GM19372 (cell line): ENCODE measurements at regions not wholly inside any gene's neighbourhood (a gene's known extent, or its start where the extent isn't known, plus 50 kb on each side); places are given as distances from the start of the nearest gene placed in this dataset.

ENCODE experiments used
- ATAC-seq: cut with Tn5 transposase; IDR thresholded peaks from one replicate; pipeline ENCODE4 v1.9.1; 2021; ENCODE audit warnings: mild to moderate bottlenecking, low read depth, moderate library complexity; ENCODE audit not compliant: unreplicated experiment

DNA sequence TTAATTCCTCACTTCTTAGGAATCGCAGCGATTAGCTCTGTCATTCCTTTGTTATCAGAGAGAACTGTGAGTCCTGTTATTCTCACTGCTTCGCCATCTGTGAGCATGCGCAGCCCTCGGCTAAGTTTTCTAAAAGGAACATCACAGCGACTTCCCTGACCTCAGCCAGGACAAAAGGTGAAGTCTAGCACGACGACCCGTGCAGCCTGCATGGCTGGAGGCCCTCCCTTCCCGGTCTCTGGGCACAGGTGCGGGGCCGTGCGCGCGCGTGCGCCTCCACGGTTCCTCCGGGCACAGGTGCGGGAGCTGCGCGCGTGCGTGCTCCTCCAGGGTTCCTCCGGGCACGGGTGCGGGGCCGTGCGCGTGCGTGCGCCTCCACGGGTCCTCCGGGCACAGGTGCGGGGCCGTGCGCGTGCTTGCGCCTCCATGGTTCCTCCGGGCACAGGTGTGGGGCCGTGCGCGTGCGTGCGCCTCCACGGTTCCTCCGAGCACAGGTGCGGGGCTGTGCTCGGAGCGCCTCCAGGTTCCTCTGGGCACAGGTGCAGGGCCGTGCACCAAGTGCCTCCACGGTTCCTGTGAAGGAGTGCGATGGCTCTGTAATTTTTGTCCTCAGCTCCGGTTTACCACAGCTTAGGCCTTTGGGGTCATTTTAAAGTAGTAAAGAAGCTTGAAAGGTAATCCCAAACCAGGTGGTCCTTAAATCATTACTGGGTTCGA is 212.3 kb downstream of the ERMARD start:
- ATAC-seq: no peak

DNA sequence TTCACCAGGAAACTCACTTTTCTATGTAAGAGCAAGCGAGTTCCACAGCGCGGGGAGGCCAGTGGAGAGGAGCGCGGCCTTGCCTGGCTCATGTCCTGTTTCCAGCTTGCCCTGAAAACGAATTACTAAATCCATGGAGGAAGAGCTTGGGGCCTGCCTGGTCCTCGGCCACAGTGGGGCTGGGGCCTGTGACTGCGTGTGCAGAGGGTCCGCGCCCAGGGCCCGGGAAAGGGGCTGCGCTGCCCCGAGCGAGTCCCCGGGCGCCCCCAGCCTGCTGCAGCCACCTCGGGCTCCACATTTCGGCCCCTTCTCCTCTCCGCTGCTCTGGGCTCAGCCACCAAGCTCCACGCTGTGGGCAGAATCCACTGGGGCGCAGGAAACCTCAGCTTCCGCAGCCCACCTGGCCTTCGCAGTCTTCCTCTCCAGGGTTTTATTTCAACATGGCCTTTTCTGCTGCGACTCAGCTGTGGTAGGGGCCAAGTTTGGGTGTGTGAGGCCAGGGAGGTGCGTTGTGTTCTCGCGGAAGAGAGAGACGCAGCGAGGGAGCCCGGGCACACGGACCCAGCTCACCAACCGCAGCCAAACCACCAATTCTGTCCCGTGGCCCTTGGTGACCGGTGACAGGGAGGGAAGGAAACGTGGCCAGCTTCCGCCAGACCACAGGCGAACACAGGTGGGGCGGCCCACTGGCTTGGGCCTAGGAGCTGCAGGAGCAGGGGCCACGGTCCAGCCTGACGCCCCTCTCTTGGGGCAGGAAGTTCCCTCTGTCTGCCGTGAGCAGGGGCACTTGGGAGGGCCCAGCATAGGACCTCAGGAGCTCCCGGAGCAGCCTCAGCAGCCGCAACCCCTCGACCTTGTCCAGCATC is 211.4 kb downstream of the ERMARD start:
- no peak for ATAC-seq

DNA sequence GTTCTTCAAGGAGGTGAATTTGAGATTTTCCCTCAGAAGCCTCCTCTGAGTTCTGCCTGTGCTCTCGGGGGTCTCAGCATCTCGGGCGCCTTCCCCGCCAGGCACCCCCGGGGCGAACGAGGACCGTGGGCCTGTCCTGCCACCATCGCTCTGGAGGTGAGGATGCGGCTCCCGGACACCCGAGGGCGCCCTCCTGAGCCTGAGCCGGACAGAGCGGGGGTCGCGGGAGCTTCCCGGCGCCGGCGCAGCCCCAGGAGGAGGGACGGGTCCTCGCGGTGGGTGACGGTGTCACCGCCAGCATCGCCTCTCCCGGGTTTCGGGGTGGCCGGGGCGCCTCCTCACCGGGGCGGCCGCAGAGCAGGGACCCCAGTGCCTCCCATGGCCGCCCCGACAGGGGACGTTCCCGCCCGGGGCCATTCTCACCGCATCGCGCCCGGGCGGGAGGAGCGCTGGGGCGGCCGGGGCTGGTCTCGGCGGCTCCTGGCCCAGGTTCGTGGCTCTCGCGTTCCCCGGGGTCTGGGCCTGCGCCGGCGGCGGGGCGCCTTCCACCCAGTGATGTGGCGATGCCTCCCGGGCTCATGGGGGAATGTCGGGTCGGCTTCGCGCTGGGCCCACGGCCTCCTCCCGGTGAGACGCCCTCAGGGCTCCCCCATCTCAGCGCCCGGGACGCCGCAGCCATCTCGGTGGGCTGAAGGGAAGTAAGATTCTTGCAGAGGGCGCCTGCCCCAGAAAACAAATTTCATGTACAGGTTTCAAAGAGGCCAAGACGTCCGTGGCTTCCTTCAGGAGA is 210.5 kb downstream of the ERMARD start:
- no peak for ATAC-seq

DNA sequence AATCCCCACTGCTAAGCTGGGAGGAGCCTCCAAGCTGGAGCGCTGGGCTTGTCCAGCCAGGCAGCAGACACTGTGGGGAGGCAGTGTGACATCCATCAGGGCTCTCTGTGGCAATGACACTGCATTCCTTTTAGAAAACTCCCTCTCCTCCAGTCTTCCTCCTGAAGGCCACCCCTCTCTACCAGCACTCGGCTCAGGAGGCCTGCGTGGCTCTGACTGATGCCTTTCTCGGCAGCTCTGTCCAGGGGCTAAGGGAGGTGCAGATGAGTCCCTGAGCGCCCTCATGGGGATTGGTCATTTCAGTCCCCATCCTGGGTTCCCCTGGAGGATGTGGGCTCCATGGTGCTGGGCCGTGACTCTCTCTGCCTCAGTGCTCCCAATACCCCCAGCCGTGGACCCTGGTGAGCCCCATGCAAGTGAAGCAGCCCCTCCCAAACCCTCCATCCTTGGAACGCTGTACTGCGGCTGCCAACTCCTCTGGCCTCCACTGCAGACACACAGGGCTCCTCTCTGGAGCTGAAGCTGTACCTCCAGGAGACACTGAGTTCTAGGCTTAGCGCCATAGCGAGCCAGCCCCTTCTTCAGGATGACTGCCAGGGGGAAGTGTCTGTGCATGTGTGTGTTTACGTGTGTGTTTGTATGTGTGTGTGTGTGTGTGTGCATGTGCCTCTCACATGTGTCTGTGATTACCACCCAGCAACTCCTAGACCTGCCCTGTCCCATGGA is 209.6 kb downstream of the ERMARD start:
- no peak for ATAC-seq

GRCh38 chr6:169960521-169960885 is 209.1 kb downstream of the ERMARD start:
- ATAC-seq: no peak

DNA sequence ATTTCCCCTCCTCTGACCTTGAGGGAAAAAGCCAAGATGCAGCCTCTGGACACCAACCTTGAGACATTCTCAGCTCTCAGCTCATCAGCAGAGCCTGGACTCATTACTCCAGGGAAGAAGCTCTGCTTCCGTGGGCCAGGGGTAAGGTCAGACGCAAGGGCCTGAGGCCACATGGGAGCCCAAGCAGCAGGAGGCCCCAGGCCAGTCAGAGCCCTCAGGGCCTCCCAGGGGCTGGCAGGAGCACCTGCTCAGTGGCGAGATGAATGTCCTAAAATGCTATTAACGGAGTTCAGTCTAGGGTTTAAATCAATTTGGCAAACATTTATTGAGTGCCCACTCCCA is 208.6 kb downstream of the ERMARD start:
- ATAC-seq: no peak

GRCh38 chr6:169959136-169960002 is 207.9 kb downstream of the ERMARD start:
- peak; percentile 68 for ATAC-seq

GRCh38 chr6:169958510-169958909 is 207.1 kb downstream of the ERMARD start:
- no peak for ATAC-seq

DNA sequence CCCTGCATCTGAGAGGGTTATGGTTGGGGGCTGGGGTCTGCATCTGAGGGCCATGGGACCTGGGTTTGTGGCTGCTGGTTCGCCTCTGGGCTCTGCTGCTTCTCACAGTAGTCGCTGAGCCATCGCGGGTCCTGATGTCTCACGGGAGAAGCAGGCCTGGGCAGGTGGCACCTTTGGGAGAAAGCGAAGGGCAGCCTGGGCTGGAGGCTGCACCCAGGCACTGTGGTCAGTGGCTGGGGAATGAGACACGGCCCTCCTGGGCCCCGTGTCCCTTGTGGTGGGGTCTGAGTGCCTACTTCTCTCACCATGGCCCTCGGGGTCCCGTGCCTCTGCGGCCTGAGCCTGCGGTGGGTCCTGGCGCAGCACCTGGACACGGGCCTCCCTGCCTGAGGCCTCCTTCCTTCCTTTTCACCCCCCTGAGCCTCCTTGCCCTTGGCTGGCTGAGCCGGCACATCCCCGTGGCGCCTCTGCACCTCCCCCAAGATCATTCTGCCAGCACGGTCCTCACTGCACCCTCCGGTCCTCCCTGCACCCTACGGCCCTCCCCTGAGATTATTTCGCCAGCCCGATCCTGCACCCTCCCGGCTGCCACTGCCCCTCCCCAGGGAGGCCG is 206.0 kb downstream of the ERMARD start:
- ATAC-seq: no peak

GRCh38 chr6:169956580-169956979 is 205.2 kb downstream of the ERMARD start:
- ATAC-seq: no peak

GRCh38 chr6:169955731-169956437 is 204.5 kb downstream of the ERMARD start:
- no peak for ATAC-seq

GRCh38 chr6:169954977-169955376 is 203.6 kb downstream of the ERMARD start:
- ATAC-seq: no peak

GRCh38 chr6:169953686-169954085 is 202.3 kb downstream of the ERMARD start:
- no peak for ATAC-seq

DNA sequence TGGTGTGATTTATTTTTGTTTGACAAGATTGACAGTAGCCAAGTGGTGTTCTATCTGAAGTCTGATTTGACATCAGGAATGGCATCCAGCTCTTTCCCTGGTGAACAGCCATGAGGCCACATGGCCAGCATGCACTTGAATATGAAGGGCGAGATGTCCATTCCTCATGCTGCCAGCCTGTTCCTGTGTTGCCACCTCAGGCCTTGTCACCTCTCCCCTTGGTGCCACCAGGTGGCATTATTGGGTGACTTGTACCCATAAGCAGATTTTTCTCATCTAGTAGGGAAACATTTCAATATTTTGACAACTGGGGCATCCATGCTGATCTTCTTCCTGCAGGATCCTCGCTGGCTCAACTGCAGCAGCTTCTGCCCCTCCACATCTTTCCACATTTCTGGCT is 199.1 kb downstream of the ERMARD start:
- no peak for ATAC-seq

GRCh38 chr6:169949511-169950097 is 198.2 kb downstream of the ERMARD start:
- ATAC-seq: no peak

GRCh38 chr6:169946971-169947370 is 195.5 kb downstream of the ERMARD start:
- no peak for ATAC-seq

DNA sequence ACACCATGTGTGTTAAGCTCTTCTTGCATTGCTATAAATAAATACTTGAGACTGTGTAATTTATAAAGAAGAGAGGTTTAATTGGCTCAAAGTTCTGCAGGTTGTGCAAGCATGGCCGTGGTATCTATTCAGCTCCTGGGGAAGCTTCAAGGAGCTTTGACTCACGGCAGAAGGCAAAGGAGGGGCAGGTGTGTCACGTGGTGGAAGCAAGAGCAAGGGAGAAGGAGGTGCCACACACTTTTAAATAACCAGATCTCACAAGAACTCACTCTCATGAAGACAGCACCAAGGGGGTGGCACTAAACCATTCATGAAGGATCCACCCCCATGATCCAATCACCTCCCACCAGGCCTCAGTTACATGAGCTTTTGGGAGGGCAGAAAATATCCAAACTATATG is 193.7 kb downstream of the ERMARD start:
- ATAC-seq: no peak

DNA sequence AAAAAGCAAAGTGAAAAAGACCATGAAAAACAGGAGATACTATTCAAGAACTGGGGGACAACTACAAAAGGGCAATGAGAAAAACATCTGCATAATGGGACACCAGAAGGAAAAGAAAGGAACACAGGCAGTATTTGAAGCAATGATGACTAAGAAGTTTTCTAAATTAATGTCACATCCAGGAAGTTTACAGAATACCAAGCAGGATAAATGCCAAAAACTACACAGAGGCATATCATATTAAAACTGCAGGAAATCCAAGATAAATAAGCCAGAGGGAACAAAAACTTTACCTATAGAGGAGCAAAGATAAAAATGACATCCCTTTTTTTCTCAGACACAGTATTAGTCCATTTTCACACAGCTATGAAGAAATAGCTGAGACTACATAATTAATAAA is 193.0 kb downstream of the ERMARD start:
- no peak for ATAC-seq

DNA sequence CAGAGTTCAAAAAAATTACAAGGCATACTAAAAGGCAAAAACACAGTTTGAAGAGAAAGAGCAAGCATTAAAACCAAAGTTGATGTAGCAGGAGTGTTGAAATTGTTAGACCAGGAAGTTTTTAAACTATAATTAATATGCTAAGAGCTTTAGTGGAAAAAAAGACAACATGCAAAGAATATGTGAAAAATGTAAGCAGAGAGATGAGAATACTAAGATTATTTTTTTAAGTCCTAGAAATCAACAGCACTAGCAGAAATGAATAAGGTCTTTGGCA is 192.6 kb downstream of the ERMARD start:
- ATAC-seq: no peak
